Left hindlimb (tissue), 1 donor: ENCODE measurements at regions not wholly inside any gene's neighbourhood (a gene's known extent, or its start where the extent isn't known, plus 50 kb on each side); places are given as distances from the start of the nearest gene placed in this dataset.

ENCODE experiments used
- DNase-seq: peaks from one replicate; pipeline ENCODE4 v3.0.0-alpha.2; 2018

GRCh38 chr2:240324312-240325015 is 111.0 kb upstream of the GPC1 start:
- DNase-seq, result no peak

GRCh38 chr2:240325016-240326007 is 110.2 kb upstream of the GPC1 start:
- no peak for DNase-seq

GRCh38 chr2:240326246-240326645 is 109.2 kb upstream of the GPC1 start:
- no peak for DNase-seq

GRCh38 chr2:240326886-240327285 is 108.6 kb upstream of the GPC1 start:
- DNase-seq, result no peak

GRCh38 chr2:240327566-240327965 is 107.9 kb upstream of the GPC1 start:
- no peak for DNase-seq

- DNase-seq, result no peak
These were observed 106.9 kb upstream of the GPC1 start for GRCh38 chr2:240328526-240328925.

- no peak for DNase-seq
These were observed 106.3 kb upstream of the GPC1 start for GRCh38 chr2:240329116-240329665.

GRCh38 chr2:240329778-240330177 is 105.7 kb upstream of the GPC1 start:
- no peak for DNase-seq

GRCh38 chr2:240333985-240334384 is 101.5 kb upstream of the GPC1 start:
- no peak for DNase-seq

- DNase-seq, result no peak
These were observed 100.4 kb upstream of the GPC1 start for GRCh38 chr2:240335061-240335460.

- DNase-seq, result no peak
These were observed 98.5 kb upstream of the GPC1 start for GRCh38 chr2:240336820-240337427.

GRCh38 chr2:240338274-240338673 is 97.2 kb upstream of the GPC1 start:
- no peak for DNase-seq

GRCh38 chr2:240339411-240340360 is 95.8 kb upstream of the GPC1 start:
- DNase-seq, result peak; percentile 69

GRCh38 chr2:240340361-240340761 is 95.1 kb upstream of the GPC1 start:
- DNase-seq, result no peak

- DNase-seq, result no peak
These were observed 94.4 kb upstream of the GPC1 start for GRCh38 chr2:240341064-240341463.

- DNase-seq, result no peak
These were observed 91.9 kb upstream of the GPC1 start for GRCh38 chr2:240343548-240343947.

- DNase-seq, result no peak
These were observed 90.6 kb upstream of the GPC1 start for GRCh38 chr2:240344904-240345303.

GRCh38 chr2:240346015-240346752 is 89.3 kb upstream of the GPC1 start:
- no peak for DNase-seq

GRCh38 chr2:240346753-240347372 is 88.6 kb upstream of the GPC1 start:
- DNase-seq, result no peak

- DNase-seq, result no peak
These were observed 88.0 kb upstream of the GPC1 start for GRCh38 chr2:240347373-240347940.
